ENCODE measurements at regions not wholly inside any gene's neighbourhood (a gene's known extent, or its start where the extent isn't known, plus 50 kb on each side); places are given as distances from the start of the nearest gene placed in this dataset.

- H3K79me2 ChIP-seq (ENCODE audit: low read length) = no peaks in the 10 kb centered on the region
- H3K4me2 ChIP-seq (ENCODE audit: low read length) = no peak overlapping the region
- no peak for TF ChIP-seq CTCF (conservative IDR thresholded peaks at IDR 0.05; ENCODE audit: low read depth, low read length)
- no peak for TF ChIP-seq EZH2 (IDR thresholded peaks at IDR 0.05; ENCODE audit: low read length, unreplicated experiment)
- TF ChIP-seq EZH2phosphoT487 (IDR thresholded peaks at IDR 0.05; ENCODE audit: borderline replicate concordance, low read length) = no peak
- no peaks in the 10 kb centered on the region for H3K9me2 ChIP-seq (replicated peaks; ENCODE audit: low read length)
- H3K27ac ChIP-seq (ENCODE audit: low read length) = no peak overlapping the region
- no peaks in the 10 kb centered on the region for H3F3A ChIP-seq (ENCODE audit: low read length, unreplicated experiment)
- no peaks in the 10 kb centered on the region for H3K36me3 ChIP-seq (ENCODE audit: low read depth, low read length)
- DNase-seq (no peak), ATAC-seq (no peak)
- no peak overlapping the region for H2AFZ ChIP-seq (ENCODE audit: low read length)
- CTCF ChIA-PET = interaction anchor here (2.3 kb wide), 1 partner anchor 55 kb away, joined by 14 read pairs; the partner anchor contains the start of gene ACKR3
- no peaks in the 10 kb centered on the region for H4K20me1 ChIP-seq (ENCODE audit: low read length)
- H3K4me3 ChIP-seq (ENCODE audit: low read length) = no peak overlapping the region
- intact Hi-C loops (cut with micrococcal nuclease) = loop anchor here (1.0 to 5.0 kb wide), 3 partner anchors 53 to 546 kb away; partner anchors contain the start of gene ACKR3
- no peaks in the 10 kb centered on the region for H3K9me3 ChIP-seq (ENCODE audit: low read length)
- no peaks in the 10 kb centered on the region for H3K4me1 ChIP-seq (ENCODE audit: insufficient read depth, low read length)
- no peak overlapping the region for H3K9ac ChIP-seq (ENCODE audit: low read length)
- no peaks in the 10 kb centered on the region for H3K27me3 ChIP-seq (ENCODE audit: low read length)
- POLR2A ChIA-PET (ENCODE audit: unreplicated experiment) = no interaction called here
- BruUV-seq (replicated peaks) = no TSS peak
Measured at GRCh38 chr2:236513956-236514355, 55.7 kb upstream of the ACKR3 start.

GRCh38 chr2:236516708-236517107 is 52.9 kb upstream of the ACKR3 start:
- Histone ChIP-seq H3K9me3 (ENCODE audit: low read length) (no peaks in the 10 kb centered on the region), H3K27ac (ENCODE audit: low read length) (no peak overlapping the region), H3F3A (ENCODE audit: low read length, unreplicated experiment) (no peaks in the 10 kb centered on the region), H4K20me1 (ENCODE audit: low read length) (no peaks in the 10 kb centered on the region), H3K4me1 (ENCODE audit: insufficient read depth, low read length) (no peaks in the 10 kb centered on the region), H3K9ac (ENCODE audit: low read length) (no peak overlapping the region), H3K4me3 (ENCODE audit: low read length) (no peak overlapping the region), H3K27me3 (ENCODE audit: low read length) (peaks cover 15% of the 10 kb centered on the region), H3K36me3 (ENCODE audit: low read depth, low read length) (no peaks in the 10 kb centered on the region), H3K4me2 (ENCODE audit: low read length) (no peak overlapping the region), H2AFZ (ENCODE audit: low read length) (no peak overlapping the region), H3K9me2 (replicated peaks; ENCODE audit: low read length) (no peaks in the 10 kb centered on the region), H3K79me2 (ENCODE audit: low read length) (no peaks in the 10 kb centered on the region)
- intact Hi-C loops (cut with micrococcal nuclease) = no loop called here
- TF ChIP-seq CTCF (conservative IDR thresholded peaks at IDR 0.05; ENCODE audit: low read depth, low read length) (no peak), EZH2phosphoT487 (IDR thresholded peaks at IDR 0.05; ENCODE audit: borderline replicate concordance, low read length) (no peak), EZH2 (IDR thresholded peaks at IDR 0.05; ENCODE audit: low read length, unreplicated experiment) (no peak)
- no peak for ATAC-seq
- CTCF ChIA-PET = no interaction called here
- DNase-seq = no peak
- no TSS peak for BruUV-seq (replicated peaks)
- POLR2A ChIA-PET (ENCODE audit: unreplicated experiment) = no interaction called here

- Histone ChIP-seq H3K9ac (ENCODE audit: low read length) (no peak overlapping the region), H3K4me2 (ENCODE audit: low read length) (no peak overlapping the region), H3K27ac (ENCODE audit: low read length) (no peak overlapping the region), H3K9me3 (ENCODE audit: low read length) (no peaks in the 10 kb centered on the region), H3K27me3 (ENCODE audit: low read length) (peaks cover 21% of the 10 kb centered on the region), H3F3A (ENCODE audit: low read length, unreplicated experiment) (no peaks in the 10 kb centered on the region), H4K20me1 (ENCODE audit: low read length) (no peaks in the 10 kb centered on the region), H3K4me3 (ENCODE audit: low read length) (no peak overlapping the region), H2AFZ (ENCODE audit: low read length) (no peak overlapping the region), H3K36me3 (ENCODE audit: low read depth, low read length) (no peaks in the 10 kb centered on the region), H3K9me2 (replicated peaks; ENCODE audit: low read length) (no peaks in the 10 kb centered on the region), H3K79me2 (ENCODE audit: low read length) (no peaks in the 10 kb centered on the region), H3K4me1 (ENCODE audit: insufficient read depth, low read length) (no peaks in the 10 kb centered on the region)
- TF ChIP-seq EZH2 (IDR thresholded peaks at IDR 0.05; ENCODE audit: low read length, unreplicated experiment) (no peak), CTCF (conservative IDR thresholded peaks at IDR 0.05; ENCODE audit: low read depth, low read length) (no peak), EZH2phosphoT487 (IDR thresholded peaks at IDR 0.05; ENCODE audit: borderline replicate concordance, low read length) (no peak)
- no peak for DNase-seq
- ATAC-seq = no peak
- intact Hi-C loops (cut with micrococcal nuclease) = no loop called here
- POLR2A ChIA-PET (ENCODE audit: unreplicated experiment) = no interaction called here
- BruUV-seq (replicated peaks) = no TSS peak
- CTCF ChIA-PET = no interaction called here
Measured at GRCh38 chr2:236517251-236518031, 52.2 kb upstream of the ACKR3 start.

All from PC-3 (cell line).